Stimulated activated CD8-positive, alpha-beta memory T cell treated with anti-CD3 and anti-CD28 coated beads, Interleukin-4, amount 100 ng/mL, for 1 hour (primary cell): ENCODE measurements at regions not wholly inside any gene's neighbourhood (a gene's known extent, or its start where the extent isn't known, plus 50 kb on each side); places are given as distances from the start of the nearest gene placed in this dataset.
A peak's percentile ranks its signal among the peaks of the same experiment; 100 is the strongest.

Experiments
- DNase-seq, 2 donors: peaks; one replicate each; pipeline ENCODE4 v3.0.0-alpha.2; 2020; ENCODE audit warnings: low read depth in 2 of 2, low spot score in 1 of 2

- DNase-seq = no peak
Measured at GRCh38 chr17:77409282-77410161, 268.8 kb downstream of the SEC14L1 start.

- no peak for DNase-seq
Measured at GRCh38 chr17:77410470-77410869, 269.7 kb downstream of the SEC14L1 start.

- DNase-seq = no peak
Measured at GRCh38 chr17:77414811-77415400, 274.1 kb downstream of the SEC14L1 start.

GRCh38 chr17:77416105-77416713 is 275.4 kb downstream of the SEC14L1 start:
- DNase-seq = no peak

- DNase-seq = no peak
Measured at GRCh38 chr17:77417575-77417974, 276.8 kb downstream of the SEC14L1 start.

- DNase-seq = no peak
Measured at GRCh38 chr17:77418609-77419008, 277.8 kb downstream of the SEC14L1 start.

- DNase-seq = no peak
Measured at GRCh38 chr17:77419095-77419494, 278.3 kb downstream of the SEC14L1 start.

- DNase-seq = no peak
Measured at GRCh38 chr17:77419547-77420094, 278.9 kb downstream of the SEC14L1 start.

- DNase-seq = no peak
Measured at GRCh38 chr17:77420095-77420803, 279.5 kb downstream of the SEC14L1 start.

GRCh38 chr17:77420804-77421629 is 280.2 kb downstream of the SEC14L1 start:
- peak in 1 of 2 donors; percentile 37 for DNase-seq

- no peak for DNase-seq
Measured at GRCh38 chr17:77421630-77421972, 280.8 kb downstream of the SEC14L1 start.

GRCh38 chr17:77422104-77422747 is 281.5 kb downstream of the SEC14L1 start:
- no peak for DNase-seq

- DNase-seq = no peak
Measured at GRCh38 chr17:77422748-77423113, 282.0 kb downstream of the SEC14L1 start.

GRCh38 chr17:77423589-77424451 is 283.1 kb downstream of the SEC14L1 start:
- no peak for DNase-seq

GRCh38 chr17:77424585-77425344 is 284.0 kb downstream of the SEC14L1 start:
- no peak for DNase-seq

- no peak for DNase-seq
Measured at GRCh38 chr17:77425348-77425747, 284.6 kb downstream of the SEC14L1 start.

- peak in 1 of 2 donors; percentile 45 for DNase-seq
Measured at GRCh38 chr17:77425791-77426641, 285.2 kb downstream of the SEC14L1 start.
